Testis (tissue), 2 donors: ENCODE measurements at regions not wholly inside any gene's neighbourhood (a gene's known extent, or its start where the extent isn't known, plus 50 kb on each side); places are given as distances from the start of the nearest gene placed in this dataset.

Experiments
- POLR2A ChIP-seq: fragments of 450-650 bp; IDR thresholded peaks from one replicate; pipeline ENCODE4 v1.6.1; 2017; ENCODE audit warnings: antibody characterized with exemption, mild to moderate bottlenecking, moderate library complexity
- TF ChIP-seq, protein P1 (sequence below), 3 experiments: fragments of 450-650 bp in 2 of 3; fragments of 200-600 bp in 1 of 3; sonication (generic) in 1 of 3; IDR thresholded peaks; one replicate each; pipeline ENCODE4 v1.5.1; 2016 to 2019; ENCODE audit warnings: antibody characterized with exemption in 3 of 3, mild to moderate bottlenecking in 2 of 3, moderate library complexity in 1 of 3

- TF ChIP-seq POLR2A: no peak
- TF ChIP-seq, protein P1, sequence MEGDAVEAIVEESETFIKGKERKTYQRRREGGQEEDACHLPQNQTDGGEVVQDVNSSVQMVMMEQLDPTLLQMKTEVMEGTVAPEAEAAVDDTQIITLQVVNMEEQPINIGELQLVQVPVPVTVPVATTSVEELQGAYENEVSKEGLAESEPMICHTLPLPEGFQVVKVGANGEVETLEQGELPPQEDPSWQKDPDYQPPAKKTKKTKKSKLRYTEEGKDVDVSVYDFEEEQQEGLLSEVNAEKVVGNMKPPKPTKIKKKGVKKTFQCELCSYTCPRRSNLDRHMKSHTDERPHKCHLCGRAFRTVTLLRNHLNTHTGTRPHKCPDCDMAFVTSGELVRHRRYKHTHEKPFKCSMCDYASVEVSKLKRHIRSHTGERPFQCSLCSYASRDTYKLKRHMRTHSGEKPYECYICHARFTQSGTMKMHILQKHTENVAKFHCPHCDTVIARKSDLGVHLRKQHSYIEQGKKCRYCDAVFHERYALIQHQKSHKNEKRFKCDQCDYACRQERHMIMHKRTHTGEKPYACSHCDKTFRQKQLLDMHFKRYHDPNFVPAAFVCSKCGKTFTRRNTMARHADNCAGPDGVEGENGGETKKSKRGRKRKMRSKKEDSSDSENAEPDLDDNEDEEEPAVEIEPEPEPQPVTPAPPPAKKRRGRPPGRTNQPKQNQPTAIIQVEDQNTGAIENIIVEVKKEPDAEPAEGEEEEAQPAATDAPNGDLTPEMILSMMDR (IDR thresholded peaks at IDR 0.05): no peak
Measured at GRCh38 chr6:92922216-92922806, 497.0 kb downstream of the EPHA7 start.
